SKM-1 treated with dmso at 0.1 percent for 144 hours (cell line): ENCODE measurements at regions not wholly inside any gene's neighbourhood (a gene's known extent, or its start where the extent isn't known, plus 50 kb on each side); places are given as distances from the start of the nearest gene placed in this dataset.
"Not testable (repeated sequence)": the region's sequence is repeated elsewhere in the genome, so short reads cannot be mapped to it uniquely, and the experiment has no call there.

ENCODE experiments used
- DNase-seq: peaks from one replicate; lab custom pipeline; 2025; ENCODE audit not compliant: unreplicated experiment; lab: John Stamatoyannopoulos, UW

GRCh38 chr4:132344924-132345828, 803.9 kb upstream of the PCDH10 start:
- DNase-seq, result no peak

GRCh38 chr4:132346016-132346415, 803.1 kb upstream of the PCDH10 start:
- no peak for DNase-seq

DNA sequence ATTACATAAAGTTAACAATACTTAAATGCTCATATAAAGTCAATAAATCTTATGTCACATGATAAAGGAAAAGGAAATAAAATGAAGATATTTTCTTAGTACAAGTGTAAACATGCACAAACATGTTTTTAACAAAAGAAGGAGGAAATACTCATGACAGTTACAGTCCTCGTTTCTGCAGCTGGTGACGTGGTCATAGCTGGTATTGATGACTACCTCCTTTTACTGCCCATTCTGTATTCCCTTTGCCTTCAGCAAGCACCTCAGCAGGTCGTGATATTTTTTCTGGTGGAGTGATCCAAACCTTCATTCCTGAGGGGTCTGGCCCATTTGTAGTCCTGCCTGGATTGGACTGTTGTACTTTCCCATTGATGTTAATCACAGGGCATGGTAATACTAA, 797.5 kb upstream of the PCDH10 start:
- DNase-seq, result not testable (repeated sequence)

DNA sequence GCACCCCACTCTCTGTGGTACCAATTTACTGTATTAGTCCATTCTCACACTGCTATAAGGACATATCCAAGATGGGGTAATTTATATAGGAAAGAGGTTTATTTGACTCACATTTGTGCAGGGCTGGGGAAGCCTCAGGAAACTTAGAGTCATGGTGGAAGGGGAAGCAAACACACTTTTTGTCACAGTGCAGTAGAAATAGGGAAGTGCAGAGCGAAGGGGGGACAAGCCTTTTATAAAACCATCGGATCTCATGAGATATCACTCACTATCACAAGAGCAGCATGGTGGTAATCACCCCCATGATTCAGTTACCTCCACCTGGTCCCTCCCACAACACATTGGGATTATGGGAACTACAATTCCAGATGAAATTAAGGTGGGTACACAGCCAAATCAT, 766.9 kb upstream of the PCDH10 start:
- DNase-seq, result no peak

DNA sequence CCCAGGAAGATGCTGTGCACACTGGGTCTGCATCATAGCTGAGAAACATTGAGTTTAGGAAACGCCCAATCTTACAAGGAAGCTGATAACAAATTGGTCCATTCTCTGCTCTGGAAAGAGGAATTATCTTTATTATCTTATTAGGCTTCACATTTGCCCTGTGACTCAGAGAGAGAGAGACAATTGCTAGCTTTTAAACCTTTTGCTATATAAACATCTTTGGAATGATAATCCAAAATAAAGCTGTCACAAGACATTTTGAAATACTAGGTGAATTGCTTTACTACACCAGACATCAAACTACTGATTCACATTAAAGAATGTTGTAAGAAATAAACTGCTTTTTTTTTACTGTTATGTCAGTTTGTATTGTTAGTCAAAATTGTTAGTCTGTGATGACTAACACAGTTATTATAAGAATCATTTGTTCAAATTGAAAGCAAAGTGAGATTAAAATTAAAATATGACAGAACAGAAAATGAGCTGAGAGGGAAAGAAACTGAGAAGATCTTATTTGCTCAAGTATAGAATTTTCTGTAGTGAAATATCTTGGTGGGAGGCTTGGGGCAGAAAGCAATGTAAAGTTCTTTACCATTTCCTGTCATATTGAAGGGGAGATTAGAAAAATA, 765.4 kb upstream of the PCDH10 start:
- DNase-seq, result no peak

DNA sequence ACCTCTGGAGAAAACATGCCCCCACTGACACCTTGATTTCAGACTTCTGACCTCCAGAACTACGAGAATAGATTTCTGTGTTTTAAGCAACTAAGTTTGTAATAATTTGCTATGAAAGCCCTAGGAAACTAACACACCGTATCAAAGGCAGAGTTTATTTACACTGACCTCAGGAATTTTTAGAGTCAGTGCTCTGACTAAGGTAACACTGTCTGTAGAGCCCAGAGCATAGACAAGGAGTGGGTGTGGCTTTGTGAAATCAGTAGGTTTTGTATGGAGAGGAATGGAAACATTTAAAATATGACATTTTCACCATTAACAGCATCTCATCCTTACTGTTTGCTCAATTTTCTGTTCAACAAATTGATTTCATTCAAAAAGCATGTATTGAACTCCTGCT, 764.4 kb upstream of the PCDH10 start:
- DNase-seq, result no peak

DNA sequence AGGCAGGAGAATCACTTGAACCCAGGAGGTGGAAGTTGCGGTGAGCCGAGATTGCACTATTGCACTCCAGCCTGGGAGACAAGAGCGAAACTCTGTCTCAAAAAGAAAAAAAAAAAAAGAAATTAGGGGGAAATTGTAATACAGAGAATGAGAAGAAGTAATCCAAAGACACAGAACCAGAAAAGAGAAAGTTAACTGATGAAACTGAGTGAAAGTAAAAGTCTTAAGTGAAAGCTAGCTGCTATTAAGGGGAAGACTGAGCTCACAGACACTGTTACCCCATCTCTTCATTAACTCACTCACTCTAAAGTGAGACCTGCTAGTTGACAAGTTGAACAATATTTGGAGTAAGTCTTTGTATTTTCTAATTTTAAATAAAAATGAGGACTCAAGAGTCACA, 763.0 kb upstream of the PCDH10 start:
- DNase-seq, result no peak

DNA sequence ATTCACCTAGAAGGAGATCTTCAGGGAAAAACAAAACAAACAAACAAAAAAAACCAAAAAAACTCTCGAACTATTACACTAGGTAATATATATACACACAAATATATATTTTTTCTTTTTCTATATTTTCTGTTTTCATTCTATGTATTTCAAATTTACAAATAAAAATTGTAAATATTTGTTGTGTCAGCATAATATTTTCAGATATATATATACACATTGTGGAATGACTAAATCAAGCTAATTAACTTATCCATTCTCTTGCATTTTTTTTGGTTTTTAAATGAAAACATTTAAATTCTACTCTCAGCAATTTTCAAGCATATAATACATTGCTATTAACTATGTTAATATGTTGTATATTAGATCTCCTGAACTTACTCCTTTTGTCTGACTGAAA, 762.0 kb upstream of the PCDH10 start:
- DNase-seq, result no peak

DNA sequence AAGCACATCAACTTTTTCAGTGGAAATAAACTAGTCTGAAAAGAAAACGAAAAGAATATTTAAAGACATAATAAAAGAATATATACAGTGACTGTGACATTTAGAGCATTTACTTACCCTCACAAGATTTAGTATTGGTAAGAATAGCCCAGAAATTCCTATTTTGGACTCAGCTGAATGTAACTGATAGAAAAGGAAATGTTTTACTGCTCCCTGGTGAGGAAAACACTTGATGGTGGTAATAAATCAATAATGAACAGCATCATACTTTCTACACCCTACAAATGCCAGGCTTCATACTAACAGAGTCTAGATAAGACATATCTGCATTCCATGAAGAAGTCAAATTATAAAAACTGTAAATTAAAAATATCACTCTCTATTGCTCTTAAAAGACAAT, 753.5 kb upstream of the PCDH10 start:
- no peak for DNase-seq

- no peak for DNase-seq
These were observed 752.5 kb upstream of the PCDH10 start for GRCh38 chr4:132396636-132397035.

DNA sequence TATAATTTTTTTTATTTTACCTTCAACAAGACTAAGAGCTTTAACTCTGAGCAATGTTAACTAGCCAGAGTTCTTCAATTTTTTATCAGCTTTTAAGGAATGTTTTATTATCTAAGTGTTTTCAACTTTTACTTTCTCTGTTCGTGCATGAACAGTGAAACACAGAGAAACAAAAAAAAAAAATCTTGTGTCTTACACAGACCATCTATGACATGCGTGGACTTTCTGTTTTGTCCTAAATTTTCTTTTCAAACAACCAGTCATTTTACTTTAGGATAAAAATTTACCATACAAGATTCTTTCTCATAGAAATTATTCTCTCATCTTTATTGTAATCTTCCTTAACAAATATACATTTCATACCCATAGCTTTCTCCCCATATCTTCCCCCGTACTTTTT, 731.9 kb upstream of the PCDH10 start:
- DNase-seq, result no peak

GRCh38 chr4:132427125-132427524, 722.0 kb upstream of the PCDH10 start:
- DNase-seq, result no peak

DNA sequence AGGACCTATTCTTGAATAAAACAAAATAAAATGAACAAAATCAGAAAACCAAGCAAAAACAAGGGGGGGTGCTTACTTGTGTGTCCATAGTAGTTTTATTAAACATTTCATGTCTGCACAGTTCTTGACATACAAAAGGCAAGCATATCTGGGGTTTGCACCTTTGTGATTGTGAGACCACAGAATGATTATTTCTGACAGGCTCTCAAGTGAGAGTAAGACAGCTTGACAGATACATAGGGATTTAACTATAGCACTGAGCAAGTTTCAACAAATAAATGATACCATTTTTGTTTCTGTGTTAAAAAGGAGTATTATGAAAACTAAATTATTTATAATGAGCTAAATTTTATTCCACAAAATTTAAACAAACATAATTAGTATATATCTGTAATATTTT, 712.0 kb upstream of the PCDH10 start:
- no peak for DNase-seq

GRCh38 chr4:132445386-132445785, 703.7 kb upstream of the PCDH10 start:
- DNase-seq, result no peak

- DNase-seq, result not testable (repeated sequence)
These were observed 691.1 kb upstream of the PCDH10 start for GRCh38 chr4:132457987-132458386.

GRCh38 chr4:132479543-132479942, 669.6 kb upstream of the PCDH10 start:
- DNase-seq, result no peak

- DNase-seq, result no peak
These were observed 660.5 kb upstream of the PCDH10 start for GRCh38 chr4:132488555-132488954.

DNA sequence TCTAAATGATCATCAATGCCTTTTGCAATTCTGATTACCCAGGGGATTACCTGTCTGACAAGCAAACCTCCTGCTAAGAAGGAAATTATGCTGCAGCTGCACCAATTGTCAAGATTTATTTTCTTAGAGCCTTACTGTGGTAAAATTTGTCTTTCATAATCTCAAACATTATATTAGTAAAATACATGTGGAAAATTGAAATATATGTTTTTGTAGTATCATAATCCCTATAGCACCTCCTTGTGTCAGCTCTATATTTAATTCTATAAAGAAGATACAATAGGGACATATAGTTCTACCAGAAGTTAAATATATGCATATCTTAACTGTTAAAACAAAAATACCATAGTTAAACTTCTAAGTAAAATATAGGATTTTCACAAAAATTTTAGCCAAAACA, 655.6 kb upstream of the PCDH10 start:
- DNase-seq, result no peak

DNA sequence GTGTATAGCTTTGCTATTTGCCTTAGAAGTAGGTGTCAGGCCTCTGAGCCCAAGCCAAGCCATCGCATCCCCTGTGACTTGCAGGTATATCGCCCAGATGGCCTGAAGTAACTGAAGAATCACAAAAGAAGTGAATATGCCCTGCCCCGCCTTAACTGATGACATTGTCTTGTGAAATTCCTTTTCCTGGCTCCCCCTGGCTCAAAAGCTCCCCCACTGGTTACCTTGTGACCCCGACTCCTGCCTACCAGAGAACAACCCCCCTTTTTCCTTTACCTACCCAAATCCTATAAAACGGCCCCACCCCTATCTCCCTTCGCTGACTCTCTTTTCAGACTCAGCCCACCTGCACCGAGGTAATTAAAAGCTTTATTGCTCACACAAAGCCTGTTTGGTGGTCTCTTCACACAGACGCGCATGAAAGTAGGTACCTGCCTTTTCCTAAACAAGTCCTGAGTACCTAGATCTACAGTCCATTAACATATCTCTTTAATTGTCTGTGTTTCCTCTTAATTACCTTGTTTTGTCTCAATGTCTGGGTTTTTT, 653.8 kb upstream of the PCDH10 start:
- not testable (repeated sequence) for DNase-seq

GRCh38 chr4:132498215-132498614, 650.9 kb upstream of the PCDH10 start:
- DNase-seq, result no peak

DNA sequence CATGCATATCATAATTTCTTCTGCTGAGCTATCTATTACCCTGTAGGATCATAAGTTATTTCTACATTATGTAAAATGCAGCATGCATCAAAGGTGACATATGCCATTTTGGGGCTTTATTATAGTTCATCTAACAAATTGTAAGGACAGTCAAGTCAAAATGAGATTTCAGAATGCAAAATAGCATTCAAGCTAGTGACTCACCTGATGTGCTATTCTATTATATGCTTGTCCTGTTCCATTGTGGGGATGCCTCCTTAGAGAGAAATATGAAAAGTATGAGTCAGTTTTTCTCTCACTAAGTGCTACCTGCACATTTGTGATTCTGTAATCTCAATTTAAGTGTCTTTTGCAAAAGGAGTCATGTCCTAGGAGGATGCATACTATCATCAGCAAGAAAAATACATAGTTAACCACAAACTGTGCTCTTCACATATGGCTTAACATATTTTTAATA, 647.0 kb upstream of the PCDH10 start:
- no peak for DNase-seq

DNA sequence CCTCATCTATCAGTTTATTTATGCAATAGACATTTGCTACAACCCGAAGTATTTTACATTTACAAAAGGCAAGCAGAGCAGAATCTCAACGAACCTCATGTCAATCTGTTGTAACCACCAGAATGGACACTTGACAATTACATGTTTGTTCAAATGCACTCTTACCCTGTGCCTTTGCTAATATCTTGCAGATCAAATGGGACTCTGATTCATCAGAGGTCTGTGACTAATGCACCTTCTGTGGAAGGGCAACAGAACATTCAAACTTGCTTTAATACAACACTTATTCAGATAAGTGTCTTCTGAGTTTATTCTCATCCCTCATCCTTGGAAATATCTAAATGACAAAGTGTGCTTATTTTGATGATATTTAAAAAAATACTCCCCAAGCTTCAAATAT, 644.7 kb upstream of the PCDH10 start:
- DNase-seq, result no peak
